ENCODE measurements at regions not wholly inside any gene's neighbourhood (a gene's known extent, or its start where the extent isn't known, plus 50 kb on each side); places are given as distances from the start of the nearest gene placed in this dataset.

DNA sequence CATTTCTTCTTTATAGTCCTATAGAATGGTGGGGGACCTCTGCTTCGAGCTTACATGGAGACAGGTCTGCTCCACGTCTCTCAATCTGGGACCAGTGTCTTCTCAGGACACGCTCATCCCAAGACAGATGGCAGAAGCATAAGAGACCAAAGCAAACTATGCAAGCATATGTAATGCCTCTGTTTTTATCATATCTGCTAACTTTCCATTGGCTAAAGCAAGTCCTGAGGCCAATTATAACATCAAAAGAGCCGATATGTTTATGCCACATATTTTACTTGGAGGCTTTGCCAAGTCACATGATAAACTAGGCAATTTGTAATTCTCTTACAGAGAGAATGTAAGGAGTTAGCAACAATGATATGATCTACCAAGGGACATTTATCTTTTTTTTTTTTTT is 102.6 kb upstream of the NRBF2 start:
- ChIA-PET POLR2A (no interaction called here), CTCF (no interaction called here)
- Histone ChIP-seq H3K4me1 (ENCODE audit: control extremely low read depth in 1 of 4, control insufficient read depth in 4 of 4, insufficient read depth in 4 of 4, low read length in 3 of 4) (no peaks in the 10 kb centered on the region), H3K27ac (ENCODE audit: insufficient read depth in 1 of 2, low read depth in 1 of 2, low read length in 2 of 2, poor library complexity in 1 of 2, severe bottlenecking in 2 of 2) (no peak overlapping the region), H3K27me3 (replicated peaks in 2 of 5; ENCODE audit: control insufficient read depth in 4 of 5, insufficient read depth in 5 of 5, low read length in 4 of 5) (no peaks in the 10 kb centered on the region), H3K4me3 (ENCODE audit: control insufficient read depth in 1 of 7, extremely low read depth in 1 of 7, insufficient read depth in 4 of 7, low read depth in 2 of 7, low read length in 6 of 7) (no peak overlapping the region), H3K36me3 (ENCODE audit: control insufficient read depth in 4 of 4, insufficient read depth in 4 of 4, low read length in 3 of 4) (no peaks in the 10 kb centered on the region), H3K9me3 (ENCODE audit: control extremely low read depth in 1 of 5, control insufficient read depth in 4 of 5, insufficient read depth in 2 of 5, low read depth in 1 of 5, low read length in 4 of 5) (peaks cover 0 to 1% (median 0%) of the 10 kb centered on the region in 5 experiments)
- WGBS (ENCODE audit: insufficient coverage), result 100% methylated on average over 4 of the region's 4 CpGs
- no peak for DNase-seq

DNA sequence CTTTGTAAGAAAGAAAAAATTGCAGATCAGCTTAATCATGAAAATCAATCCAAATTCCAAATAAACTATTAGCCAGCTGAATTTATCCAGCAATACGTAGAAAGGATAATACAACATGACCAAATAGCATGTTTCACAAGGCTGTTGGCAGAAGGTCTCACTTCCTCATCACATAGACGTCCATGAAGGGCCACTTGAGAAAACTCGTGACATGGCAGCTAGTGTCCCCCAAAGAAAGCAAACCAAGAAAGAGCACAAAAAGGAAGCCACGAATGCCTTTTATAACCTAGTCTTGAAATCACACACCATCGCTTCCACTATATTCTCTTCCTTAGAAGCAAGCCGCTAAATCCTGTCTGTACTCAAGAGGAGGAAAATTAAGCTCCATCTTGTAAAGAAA is 105.6 kb upstream of the NRBF2 start:
- WGBS (ENCODE audit: insufficient coverage), result 93% methylated on average over 3 of the region's 6 CpGs
- Histone ChIP-seq H3K27ac (ENCODE audit: insufficient read depth in 1 of 2, low read depth in 1 of 2, low read length in 2 of 2, poor library complexity in 1 of 2, severe bottlenecking in 2 of 2) (no peak overlapping the region), H3K9me3 (ENCODE audit: control extremely low read depth in 1 of 5, control insufficient read depth in 4 of 5, insufficient read depth in 2 of 5, low read depth in 1 of 5, low read length in 4 of 5) (no peaks in the 10 kb centered on the region), H3K27me3 (replicated peaks in 2 of 5; ENCODE audit: control insufficient read depth in 4 of 5, insufficient read depth in 5 of 5, low read length in 4 of 5) (no peaks in the 10 kb centered on the region), H3K36me3 (ENCODE audit: control insufficient read depth in 4 of 4, insufficient read depth in 4 of 4, low read length in 3 of 4) (no peaks in the 10 kb centered on the region), H3K4me3 (ENCODE audit: control insufficient read depth in 1 of 7, extremely low read depth in 1 of 7, insufficient read depth in 4 of 7, low read depth in 2 of 7, low read length in 6 of 7) (no peak overlapping the region), H3K4me1 (ENCODE audit: control extremely low read depth in 1 of 4, control insufficient read depth in 4 of 4, insufficient read depth in 4 of 4, low read length in 3 of 4) (no peaks in the 10 kb centered on the region)
- POLR2A ChIA-PET, result no interaction called here
- DNase-seq, result no peak
- CTCF ChIA-PET, result no interaction called here

DNA sequence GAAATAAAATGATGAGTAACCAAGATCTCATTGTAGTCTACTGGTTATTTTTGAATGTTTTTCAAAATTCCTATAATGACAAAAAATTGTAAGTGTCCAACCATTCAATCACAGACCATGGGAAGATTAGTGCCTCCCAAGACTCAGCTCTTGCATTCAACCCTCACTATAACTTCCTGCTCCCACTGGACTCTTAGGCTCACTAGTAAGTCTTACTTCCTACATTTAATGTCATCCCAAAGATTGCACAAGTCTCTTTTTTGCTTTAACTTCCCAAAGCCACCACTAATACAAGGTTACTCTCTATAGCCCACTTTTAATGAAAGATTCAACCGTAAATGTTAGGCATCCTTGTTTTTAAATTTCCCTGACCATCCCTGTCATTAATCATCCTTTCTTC is 111.9 kb upstream of the NRBF2 start:
- Histone ChIP-seq H3K4me1 (ENCODE audit: control extremely low read depth in 1 of 4, control insufficient read depth in 4 of 4, insufficient read depth in 4 of 4, low read length in 3 of 4) (no peaks in the 10 kb centered on the region), H3K27me3 (replicated peaks in 2 of 5; ENCODE audit: control insufficient read depth in 4 of 5, insufficient read depth in 5 of 5, low read length in 4 of 5) (no peaks in the 10 kb centered on the region), H3K36me3 (ENCODE audit: control insufficient read depth in 4 of 4, insufficient read depth in 4 of 4, low read length in 3 of 4) (no peaks in the 10 kb centered on the region), H3K27ac (ENCODE audit: insufficient read depth in 1 of 2, low read depth in 1 of 2, low read length in 2 of 2, poor library complexity in 1 of 2, severe bottlenecking in 2 of 2) (no peak overlapping the region), H3K9me3 (ENCODE audit: control extremely low read depth in 1 of 5, control insufficient read depth in 4 of 5, insufficient read depth in 2 of 5, low read depth in 1 of 5, low read length in 4 of 5) (no peaks in the 10 kb centered on the region), H3K4me3 (ENCODE audit: control insufficient read depth in 1 of 7, extremely low read depth in 1 of 7, insufficient read depth in 4 of 7, low read depth in 2 of 7, low read length in 6 of 7) (no peak overlapping the region)
- 100% methylated on average over 1 of the region's 1 CpG for WGBS (ENCODE audit: insufficient coverage)
- POLR2A ChIA-PET, result no interaction called here
- CTCF ChIA-PET, result no interaction called here
- no peak for DNase-seq

DNA sequence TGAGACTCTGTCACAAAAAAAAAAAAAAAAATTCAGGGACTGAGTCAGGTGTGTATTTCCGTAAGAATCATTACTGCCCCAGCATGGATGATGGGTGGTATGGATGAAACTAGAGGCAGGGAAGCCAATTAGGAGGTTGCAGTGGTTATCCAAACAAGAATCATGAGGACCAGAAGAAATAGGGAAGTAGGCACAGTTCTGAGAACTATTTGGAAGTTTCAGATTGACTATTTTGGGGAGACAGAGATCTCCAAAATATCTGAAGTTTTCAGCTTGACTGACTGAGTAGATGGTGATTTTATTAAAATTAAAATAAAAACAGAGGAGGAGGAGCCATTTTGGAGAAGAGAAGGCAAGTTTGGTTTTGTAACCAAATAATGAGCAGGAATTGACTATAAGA is 119.4 kb upstream of the NRBF2 start:
- Histone ChIP-seq H3K4me3 (ENCODE audit: control insufficient read depth in 1 of 7, extremely low read depth in 1 of 7, insufficient read depth in 4 of 7, low read depth in 2 of 7, low read length in 6 of 7) (no peak overlapping the region), H3K27me3 (replicated peaks in 2 of 5; ENCODE audit: control insufficient read depth in 4 of 5, insufficient read depth in 5 of 5, low read length in 4 of 5) (no peaks in the 10 kb centered on the region), H3K27ac (ENCODE audit: insufficient read depth in 1 of 2, low read depth in 1 of 2, low read length in 2 of 2, poor library complexity in 1 of 2, severe bottlenecking in 2 of 2) (no peak overlapping the region), H3K9me3 (ENCODE audit: control extremely low read depth in 1 of 5, control insufficient read depth in 4 of 5, insufficient read depth in 2 of 5, low read depth in 1 of 5, low read length in 4 of 5) (no peaks in the 10 kb centered on the region), H3K36me3 (ENCODE audit: control insufficient read depth in 4 of 4, insufficient read depth in 4 of 4, low read length in 3 of 4) (no peaks in the 10 kb centered on the region), H3K4me1 (ENCODE audit: control extremely low read depth in 1 of 4, control insufficient read depth in 4 of 4, insufficient read depth in 4 of 4, low read length in 3 of 4) (no peaks in the 10 kb centered on the region)
- CTCF ChIA-PET, result no interaction called here
- no peak for DNase-seq
- POLR2A ChIA-PET, result no interaction called here
- 63% methylated on average over 1 of the region's 1 CpG for WGBS (ENCODE audit: insufficient coverage)

DNA sequence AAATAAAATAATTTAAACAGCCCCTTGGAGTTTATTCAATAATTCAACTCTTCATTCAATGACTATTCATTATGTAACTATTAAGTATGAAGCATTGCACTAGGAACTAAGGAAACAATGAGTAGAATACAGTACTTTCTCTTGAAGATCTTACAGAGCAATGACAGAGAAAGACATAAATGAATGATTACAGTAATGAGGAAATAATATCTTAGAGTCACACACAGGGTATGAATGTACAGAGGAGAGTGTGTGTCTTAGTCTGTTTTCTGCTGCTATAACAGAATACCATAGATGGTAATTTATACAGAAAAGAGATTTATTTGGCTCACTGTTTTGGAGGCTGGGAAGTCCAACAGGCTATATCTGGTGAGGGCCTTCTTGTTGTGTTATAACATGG is 120.5 kb upstream of the NRBF2 start:
- Histone ChIP-seq H3K27me3 (replicated peaks in 2 of 5; ENCODE audit: control insufficient read depth in 4 of 5, insufficient read depth in 5 of 5, low read length in 4 of 5) (no peaks in the 10 kb centered on the region), H3K36me3 (ENCODE audit: control insufficient read depth in 4 of 4, insufficient read depth in 4 of 4, low read length in 3 of 4) (no peaks in the 10 kb centered on the region), H3K4me3 (ENCODE audit: control insufficient read depth in 1 of 7, extremely low read depth in 1 of 7, insufficient read depth in 4 of 7, low read depth in 2 of 7, low read length in 6 of 7) (no peak overlapping the region), H3K27ac (ENCODE audit: insufficient read depth in 1 of 2, low read depth in 1 of 2, low read length in 2 of 2, poor library complexity in 1 of 2, severe bottlenecking in 2 of 2) (no peak overlapping the region), H3K9me3 (ENCODE audit: control extremely low read depth in 1 of 5, control insufficient read depth in 4 of 5, insufficient read depth in 2 of 5, low read depth in 1 of 5, low read length in 4 of 5) (no peaks in the 10 kb centered on the region), H3K4me1 (ENCODE audit: control extremely low read depth in 1 of 4, control insufficient read depth in 4 of 4, insufficient read depth in 4 of 4, low read length in 3 of 4) (no peaks in the 10 kb centered on the region)
- DNase-seq, result no peak
- ChIA-PET POLR2A (no interaction called here), CTCF (no interaction called here)

DNA sequence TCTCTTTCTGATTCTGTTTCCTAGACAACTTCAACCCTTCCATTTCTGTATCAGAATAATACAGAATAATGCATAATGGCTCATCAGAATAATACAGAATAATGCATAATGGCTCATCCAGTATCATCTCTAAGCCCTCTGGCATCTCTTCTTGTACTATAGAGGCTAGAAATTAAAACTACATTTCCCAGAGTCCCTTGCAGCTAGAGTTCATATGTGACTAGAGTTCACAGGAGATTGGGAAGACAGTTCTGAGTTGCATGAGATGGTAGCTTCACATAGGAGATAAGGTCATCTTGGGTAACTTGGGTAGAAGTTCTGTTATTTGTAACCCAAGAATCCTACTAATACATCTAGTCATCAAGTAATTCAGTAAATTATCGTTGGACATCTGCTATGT is 122.9 kb upstream of the NRBF2 start:
- Histone ChIP-seq H3K27me3 (replicated peaks in 2 of 5; ENCODE audit: control insufficient read depth in 4 of 5, insufficient read depth in 5 of 5, low read length in 4 of 5) (no peaks in the 10 kb centered on the region), H3K4me1 (ENCODE audit: control extremely low read depth in 1 of 4, control insufficient read depth in 4 of 4, insufficient read depth in 4 of 4, low read length in 3 of 4) (no peaks in the 10 kb centered on the region), H3K4me3 (ENCODE audit: control insufficient read depth in 1 of 7, extremely low read depth in 1 of 7, insufficient read depth in 4 of 7, low read depth in 2 of 7, low read length in 6 of 7) (no peak overlapping the region), H3K27ac (ENCODE audit: insufficient read depth in 1 of 2, low read depth in 1 of 2, low read length in 2 of 2, poor library complexity in 1 of 2, severe bottlenecking in 2 of 2) (no peak overlapping the region), H3K9me3 (ENCODE audit: control extremely low read depth in 1 of 5, control insufficient read depth in 4 of 5, insufficient read depth in 2 of 5, low read depth in 1 of 5, low read length in 4 of 5) (no peaks in the 10 kb centered on the region), H3K36me3 (ENCODE audit: control insufficient read depth in 4 of 4, insufficient read depth in 4 of 4, low read length in 3 of 4) (no peaks in the 10 kb centered on the region)
- ChIA-PET POLR2A (no interaction called here), CTCF (no interaction called here)
- no peak for DNase-seq
- no CpG with 5 or more reads among the region's 1 CpG for WGBS (ENCODE audit: insufficient coverage)

DNA sequence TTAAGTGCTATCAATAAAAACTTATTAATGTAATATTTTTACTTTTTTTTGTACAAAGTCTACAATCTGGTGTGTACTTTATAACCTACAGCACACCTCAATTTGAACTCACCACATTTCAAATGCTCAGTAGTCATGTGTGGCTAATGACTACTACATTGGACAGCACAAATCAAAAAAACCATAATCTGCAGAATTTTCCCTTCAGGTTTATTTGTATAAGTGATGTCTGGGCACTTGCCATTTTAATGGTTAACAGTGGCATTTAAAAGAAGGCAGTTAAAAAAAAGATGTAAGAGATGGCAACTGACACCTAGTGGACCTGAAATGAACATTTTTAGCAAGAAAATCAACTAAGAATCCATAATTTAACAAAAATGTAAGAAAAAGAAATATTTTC is 124.6 kb upstream of the NRBF2 start:
- H3K27ac ChIP-seq (ENCODE audit: insufficient read depth in 1 of 2, low read depth in 1 of 2, low read length in 2 of 2, poor library complexity in 1 of 2, severe bottlenecking in 2 of 2), result no peak overlapping the region
- POLR2A ChIA-PET, result no interaction called here
- CTCF ChIA-PET, result no interaction called here
- peak in 1 of 3 donors; percentile 3 for DNase-seq
- no peaks in the 10 kb centered on the region for H3K27me3 ChIP-seq (replicated peaks in 2 of 5; ENCODE audit: control insufficient read depth in 4 of 5, insufficient read depth in 5 of 5, low read length in 4 of 5)
- no peaks in the 10 kb centered on the region for H3K36me3 ChIP-seq (ENCODE audit: control insufficient read depth in 4 of 4, insufficient read depth in 4 of 4, low read length in 3 of 4)
- H3K9me3 ChIP-seq (ENCODE audit: control extremely low read depth in 1 of 5, control insufficient read depth in 4 of 5, insufficient read depth in 2 of 5, low read depth in 1 of 5, low read length in 4 of 5), result no peaks in the 10 kb centered on the region
- no peaks in the 10 kb centered on the region for H3K4me1 ChIP-seq (ENCODE audit: control extremely low read depth in 1 of 4, control insufficient read depth in 4 of 4, insufficient read depth in 4 of 4, low read length in 3 of 4)
- no peak overlapping the region for H3K4me3 ChIP-seq (ENCODE audit: control insufficient read depth in 1 of 7, extremely low read depth in 1 of 7, insufficient read depth in 4 of 7, low read depth in 2 of 7, low read length in 6 of 7)

DNA sequence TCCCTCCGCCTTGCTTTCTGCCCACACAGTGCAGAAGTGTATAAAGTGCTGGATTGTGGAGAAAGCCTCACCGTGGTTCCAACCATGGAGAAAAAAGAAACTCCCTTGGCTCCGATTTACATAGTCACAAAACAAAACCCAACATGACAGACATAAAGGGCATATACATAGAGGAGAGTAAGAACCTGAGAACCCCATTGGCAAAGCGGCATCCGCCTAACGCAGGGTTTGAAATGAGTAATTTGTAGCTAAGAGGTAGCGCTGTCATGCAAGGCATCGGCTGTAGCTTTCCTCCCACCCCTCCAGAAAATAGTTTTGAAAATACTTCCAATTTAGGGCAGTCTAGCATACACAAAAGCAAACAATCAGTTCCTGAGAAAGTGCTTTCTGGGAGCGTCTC is 126.0 kb upstream of the NRBF2 start:
- H3K27ac ChIP-seq (ENCODE audit: insufficient read depth in 1 of 2, low read depth in 1 of 2, low read length in 2 of 2, poor library complexity in 1 of 2, severe bottlenecking in 2 of 2), result no peak overlapping the region
- no peaks in the 10 kb centered on the region for H3K9me3 ChIP-seq (ENCODE audit: control extremely low read depth in 1 of 5, control insufficient read depth in 4 of 5, insufficient read depth in 2 of 5, low read depth in 1 of 5, low read length in 4 of 5)
- H3K27me3 ChIP-seq (replicated peaks in 2 of 5; ENCODE audit: control insufficient read depth in 4 of 5, insufficient read depth in 5 of 5, low read length in 4 of 5), result peaks cover 0 to 2% (median 0%) of the 10 kb centered on the region in 5 experiments
- H3K4me3 ChIP-seq (ENCODE audit: control insufficient read depth in 1 of 7, extremely low read depth in 1 of 7, insufficient read depth in 4 of 7, low read depth in 2 of 7, low read length in 6 of 7), result no peak overlapping the region
- ChIA-PET POLR2A (no interaction called here), CTCF (no interaction called here)
- 100% methylated on average over 2 of the region's 9 CpGs for WGBS (ENCODE audit: insufficient coverage)
- H3K4me1 ChIP-seq (ENCODE audit: control extremely low read depth in 1 of 4, control insufficient read depth in 4 of 4, insufficient read depth in 4 of 4, low read length in 3 of 4), result no peaks in the 10 kb centered on the region
- no peak for DNase-seq
- no peaks in the 10 kb centered on the region for H3K36me3 ChIP-seq (ENCODE audit: control insufficient read depth in 4 of 4, insufficient read depth in 4 of 4, low read length in 3 of 4)

Data from common myeloid progenitor, CD34-positive (primary cell).